ENCODE measurements at regions not wholly inside any gene's neighbourhood (a gene's known extent, or its start where the extent isn't known, plus 50 kb on each side); places are given as distances from the start of the nearest gene placed in this dataset.

- no peak for ATAC-seq
- intact Hi-C loops (cut with DNase I, micrococcal nuclease): no loop called here
- H3K4me3 ChIP-seq: no peak overlapping the region
- no peak for TF ChIP-seq CTCF (IDR thresholded peaks at IDR 0.05)
- H3K9me3 ChIP-seq: no peaks in the 10 kb centered on the region
- DNase-seq: no peak
- no peaks in the 10 kb centered on the region for H3K4me1 ChIP-seq (ENCODE audit: low read depth)
- no peaks in the 10 kb centered on the region for H3K36me3 ChIP-seq (ENCODE audit: low read depth)
Measured at GRCh38 chr3:106261396-106261795, 392.6 kb upstream of the CBLB start.

- Histone ChIP-seq H3K4me1 (ENCODE audit: low read depth) (no peaks in the 10 kb centered on the region), H3K4me3 (no peak overlapping the region), H3K36me3 (ENCODE audit: low read depth) (no peaks in the 10 kb centered on the region), H3K9me3 (no peaks in the 10 kb centered on the region)
- no peak for TF ChIP-seq CTCF (IDR thresholded peaks at IDR 0.05)
- intact Hi-C loops (cut with DNase I, micrococcal nuclease): no loop called here
- no peak for ATAC-seq
- no peak for DNase-seq
Measured at GRCh38 chr3:106261915-106262683, 393.3 kb upstream of the CBLB start.

- ATAC-seq (no peak), DNase-seq (no peak)
- TF ChIP-seq CTCF (IDR thresholded peaks at IDR 0.05): no peak
- Histone ChIP-seq H3K4me3 (no peak overlapping the region), H3K36me3 (ENCODE audit: low read depth) (no peaks in the 10 kb centered on the region), H3K4me1 (ENCODE audit: low read depth) (no peaks in the 10 kb centered on the region), H3K9me3 (no peaks in the 10 kb centered on the region)
- intact Hi-C loops (cut with DNase I, micrococcal nuclease): no loop called here
Measured at GRCh38 chr3:106263011-106263410, 394.2 kb upstream of the CBLB start.

GRCh38 chr3:106263546-106263945 is 394.7 kb upstream of the CBLB start:
- H3K4me1 ChIP-seq (ENCODE audit: low read depth): no peaks in the 10 kb centered on the region
- no peaks in the 10 kb centered on the region for H3K36me3 ChIP-seq (ENCODE audit: low read depth)
- DNase-seq: no peak
- no peaks in the 10 kb centered on the region for H3K9me3 ChIP-seq
- intact Hi-C loops (cut with DNase I, micrococcal nuclease): no loop called here
- no peak for TF ChIP-seq CTCF (IDR thresholded peaks at IDR 0.05)
- no peak overlapping the region for H3K4me3 ChIP-seq
- no peak for ATAC-seq

- Histone ChIP-seq H3K9me3 (no peaks in the 10 kb centered on the region), H3K36me3 (ENCODE audit: low read depth) (no peaks in the 10 kb centered on the region), H3K4me1 (ENCODE audit: low read depth) (no peaks in the 10 kb centered on the region), H3K4me3 (no peak overlapping the region)
- TF ChIP-seq CTCF (IDR thresholded peaks at IDR 0.05): no peak
- no peak for ATAC-seq
- intact Hi-C loops (cut with DNase I, micrococcal nuclease): no loop called here
- DNase-seq: no peak
Measured at GRCh38 chr3:106265704-106266103, 396.9 kb upstream of the CBLB start.

- DNase-seq (no peak), ATAC-seq (no peak)
- H3K4me1 ChIP-seq (ENCODE audit: low read depth): no peaks in the 10 kb centered on the region
- H3K4me3 ChIP-seq: no peak overlapping the region
- no peaks in the 10 kb centered on the region for H3K36me3 ChIP-seq (ENCODE audit: low read depth)
- intact Hi-C loops (cut with DNase I, micrococcal nuclease): no loop called here
- TF ChIP-seq CTCF (IDR thresholded peaks at IDR 0.05): no peak
- H3K9me3 ChIP-seq: no peaks in the 10 kb centered on the region
Measured at GRCh38 chr3:106268696-106269095, 399.9 kb upstream of the CBLB start.

Data from mucosa of descending colon (tissue), 3 donors.